ENCODE measurements at regions not wholly inside any gene's neighbourhood (a gene's known extent, or its start where the extent isn't known, plus 50 kb on each side); places are given as distances from the start of the nearest gene placed in this dataset.

DNA sequence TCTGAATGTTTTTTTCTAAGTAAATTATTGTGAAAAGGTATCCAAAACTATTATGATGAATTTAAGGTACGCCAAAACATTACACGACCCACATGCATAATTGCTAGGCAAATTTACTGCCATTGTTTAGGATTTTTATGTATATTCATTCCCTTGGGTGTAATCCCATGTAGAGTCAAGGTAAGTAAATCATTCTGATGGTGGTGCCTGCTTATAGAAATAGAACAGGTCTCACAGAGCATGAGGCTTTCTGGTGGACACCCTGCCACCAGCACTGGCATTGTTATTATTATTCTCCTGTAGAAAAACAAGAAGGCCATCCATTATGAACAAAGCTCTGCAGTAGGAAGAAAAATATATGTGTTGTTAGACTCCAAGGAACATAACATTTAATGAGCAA is 111.7 kb upstream of the ZNF804B start (continued):
- TF ChIP-seq, protein P1, sequence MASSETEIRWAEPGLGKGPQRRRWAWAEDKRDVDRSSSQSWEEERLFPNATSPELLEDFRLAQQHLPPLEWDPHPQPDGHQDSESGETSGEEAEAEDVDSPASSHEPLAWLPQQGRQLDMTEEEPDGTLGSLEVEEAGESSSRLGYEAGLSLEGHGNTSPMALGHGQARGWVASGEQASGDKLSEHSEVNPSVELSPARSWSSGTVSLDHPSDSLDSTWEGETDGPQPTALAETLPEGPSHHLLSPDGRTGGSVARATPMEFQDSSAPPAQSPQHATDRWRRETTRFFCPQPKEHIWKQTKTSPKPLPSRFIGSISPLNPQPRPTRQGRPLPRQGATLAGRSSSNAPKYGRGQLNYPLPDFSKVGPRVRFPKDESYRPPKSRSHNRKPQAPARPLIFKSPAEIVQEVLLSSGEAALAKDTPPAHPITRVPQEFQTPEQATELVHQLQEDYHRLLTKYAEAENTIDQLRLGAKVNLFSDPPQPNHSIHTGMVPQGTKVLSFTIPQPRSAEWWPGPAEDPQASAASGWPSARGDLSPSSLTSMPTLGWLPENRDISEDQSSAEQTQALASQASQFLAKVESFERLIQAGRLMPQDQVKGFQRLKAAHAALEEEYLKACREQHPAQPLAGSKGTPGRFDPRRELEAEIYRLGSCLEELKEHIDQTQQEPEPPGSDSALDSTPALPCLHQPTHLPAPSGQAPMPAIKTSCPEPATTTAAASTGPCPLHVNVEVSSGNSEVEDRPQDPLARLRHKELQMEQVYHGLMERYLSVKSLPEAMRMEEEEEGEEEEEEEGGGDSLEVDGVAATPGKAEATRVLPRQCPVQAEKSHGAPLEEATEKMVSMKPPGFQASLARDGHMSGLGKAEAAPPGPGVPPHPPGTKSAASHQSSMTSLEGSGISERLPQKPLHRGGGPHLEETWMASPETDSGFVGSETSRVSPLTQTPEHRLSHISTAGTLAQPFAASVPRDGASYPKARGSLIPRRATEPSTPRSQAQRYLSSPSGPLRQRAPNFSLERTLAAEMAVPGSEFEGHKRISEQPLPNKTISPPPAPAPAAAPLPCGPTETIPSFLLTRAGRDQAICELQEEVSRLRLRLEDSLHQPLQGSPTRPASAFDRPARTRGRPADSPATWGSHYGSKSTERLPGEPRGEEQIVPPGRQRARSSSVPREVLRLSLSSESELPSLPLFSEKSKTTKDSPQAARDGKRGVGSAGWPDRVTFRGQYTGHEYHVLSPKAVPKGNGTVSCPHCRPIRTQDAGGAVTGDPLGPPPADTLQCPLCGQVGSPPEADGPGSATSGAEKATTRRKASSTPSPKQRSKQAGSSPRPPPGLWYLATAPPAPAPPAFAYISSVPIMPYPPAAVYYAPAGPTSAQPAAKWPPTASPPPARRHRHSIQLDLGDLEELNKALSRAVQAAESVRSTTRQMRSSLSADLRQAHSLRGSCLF (CRISPR knock-in tag; IDR thresholded peaks at IDR 0.05; ENCODE audit: borderline replicate concordance): no peak

DNA sequence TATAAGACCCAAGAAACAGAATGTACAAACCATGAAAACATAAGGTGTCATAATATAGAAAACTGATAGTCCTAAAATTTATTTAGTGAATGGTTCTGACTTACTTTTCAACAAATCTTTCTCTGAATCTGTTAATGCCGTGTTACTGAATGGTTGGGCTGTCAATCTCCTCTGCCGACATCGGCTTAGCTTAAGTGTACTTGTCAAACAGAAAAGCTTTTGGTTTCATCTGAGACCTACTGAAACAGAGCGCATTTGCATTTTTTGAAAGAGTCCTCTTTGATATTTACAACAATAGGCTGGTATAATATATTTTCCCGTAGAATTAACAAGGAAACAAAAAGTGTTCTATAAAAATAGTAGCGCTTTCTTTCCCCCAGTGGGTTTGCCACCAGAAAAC is 120.9 kb upstream of the ZNF804B start:
- H3K4me2 ChIP-seq (ENCODE audit: low read depth, low read length): no peak overlapping the region
- H3K9me3 ChIP-seq (ENCODE audit: low read length): no peaks in the 10 kb centered on the region
- no peaks in the 10 kb centered on the region for H3K79me2 ChIP-seq (ENCODE audit: insufficient read depth, low read length)
- ATAC-seq: no peak
- H3K4me1 ChIP-seq (ENCODE audit: insufficient read depth, low read length): no peaks in the 10 kb centered on the region
- no peaks in the 10 kb centered on the region; a peak in 1 of 5 replicates for H3K27me3 ChIP-seq (ENCODE audit: control insufficient read depth in 1 of 2, insufficient read depth in 2 of 2, low read length in 2 of 2)
- H2AFZ ChIP-seq (ENCODE audit: low read length): no peak overlapping the region
- no peak overlapping the region for H3K27ac ChIP-seq (ENCODE audit: extremely low read length, insufficient read depth, low read length)
- POLR2A ChIA-PET: no interaction called here
- WGBS (ENCODE audit: low lambda C conversion rate): 7% methylated on average over 6 of the region's 6 CpGs
- BruUV-seq (replicated peaks): no TSS peak
- H3K4me3 ChIP-seq (replicated peaks in 1 of 3; ENCODE audit: insufficient read depth in 1 of 3, low read depth in 2 of 3, low read length in 3 of 3): no peak overlapping the region
- in situ Hi-C loops (cut with HindIII; ENCODE audit: extremely low pct_ligation_motif_present, low pct_unique_long_range_greater_than_20kb) (no loop called here), intact Hi-C loops (cut with micrococcal nuclease; ENCODE audit: unreplicated experiment) (no loop called here)
- CTCF ChIA-PET (ENCODE audit: low intra/inter-chr PET ratio, low total read pairs): no interaction called here
- no peak overlapping the region for H3K9ac ChIP-seq (ENCODE audit: insufficient read depth, low read depth, low read length)
- H3K36me3 ChIP-seq (replicated peaks in 1 of 2; ENCODE audit: control insufficient read depth in 1 of 2, insufficient read depth in 2 of 2, low read length in 2 of 2): no peaks in the 10 kb centered on the region
- no peak for FAIRE-seq
- no peaks in the 10 kb centered on the region for H4K20me1 ChIP-seq (ENCODE audit: insufficient read depth, low read length)
- DNase-seq (ENCODE audit: low spot score): no peak
- TF ChIP-seq, protein P2, sequence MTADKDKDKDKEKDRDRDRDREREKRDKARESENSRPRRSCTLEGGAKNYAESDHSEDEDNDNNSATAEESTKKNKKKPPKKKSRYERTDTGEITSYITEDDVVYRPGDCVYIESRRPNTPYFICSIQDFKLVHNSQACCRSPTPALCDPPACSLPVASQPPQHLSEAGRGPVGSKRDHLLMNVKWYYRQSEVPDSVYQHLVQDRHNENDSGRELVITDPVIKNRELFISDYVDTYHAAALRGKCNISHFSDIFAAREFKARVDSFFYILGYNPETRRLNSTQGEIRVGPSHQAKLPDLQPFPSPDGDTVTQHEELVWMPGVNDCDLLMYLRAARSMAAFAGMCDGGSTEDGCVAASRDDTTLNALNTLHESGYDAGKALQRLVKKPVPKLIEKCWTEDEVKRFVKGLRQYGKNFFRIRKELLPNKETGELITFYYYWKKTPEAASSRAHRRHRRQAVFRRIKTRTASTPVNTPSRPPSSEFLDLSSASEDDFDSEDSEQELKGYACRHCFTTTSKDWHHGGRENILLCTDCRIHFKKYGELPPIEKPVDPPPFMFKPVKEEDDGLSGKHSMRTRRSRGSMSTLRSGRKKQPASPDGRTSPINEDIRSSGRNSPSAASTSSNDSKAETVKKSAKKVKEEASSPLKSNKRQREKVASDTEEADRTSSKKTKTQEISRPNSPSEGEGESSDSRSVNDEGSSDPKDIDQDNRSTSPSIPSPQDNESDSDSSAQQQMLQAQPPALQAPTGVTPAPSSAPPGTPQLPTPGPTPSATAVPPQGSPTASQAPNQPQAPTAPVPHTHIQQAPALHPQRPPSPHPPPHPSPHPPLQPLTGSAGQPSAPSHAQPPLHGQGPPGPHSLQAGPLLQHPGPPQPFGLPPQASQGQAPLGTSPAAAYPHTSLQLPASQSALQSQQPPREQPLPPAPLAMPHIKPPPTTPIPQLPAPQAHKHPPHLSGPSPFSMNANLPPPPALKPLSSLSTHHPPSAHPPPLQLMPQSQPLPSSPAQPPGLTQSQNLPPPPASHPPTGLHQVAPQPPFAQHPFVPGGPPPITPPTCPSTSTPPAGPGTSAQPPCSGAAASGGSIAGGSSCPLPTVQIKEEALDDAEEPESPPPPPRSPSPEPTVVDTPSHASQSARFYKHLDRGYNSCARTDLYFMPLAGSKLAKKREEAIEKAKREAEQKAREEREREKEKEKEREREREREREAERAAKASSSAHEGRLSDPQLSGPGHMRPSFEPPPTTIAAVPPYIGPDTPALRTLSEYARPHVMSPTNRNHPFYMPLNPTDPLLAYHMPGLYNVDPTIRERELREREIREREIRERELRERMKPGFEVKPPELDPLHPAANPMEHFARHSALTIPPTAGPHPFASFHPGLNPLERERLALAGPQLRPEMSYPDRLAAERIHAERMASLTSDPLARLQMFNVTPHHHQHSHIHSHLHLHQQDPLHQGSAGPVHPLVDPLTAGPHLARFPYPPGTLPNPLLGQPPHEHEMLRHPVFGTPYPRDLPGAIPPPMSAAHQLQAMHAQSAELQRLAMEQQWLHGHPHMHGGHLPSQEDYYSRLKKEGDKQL (CRISPR knock-in tag; IDR thresholded peaks at IDR 0.05; ENCODE audit: low read depth): no peak
- TF ChIP-seq SATB2 (CRISPR knock-in tag; IDR thresholded peaks at IDR 0.05) (no peak), ZNF577 (CRISPR knock-in tag; IDR thresholded peaks at IDR 0.05; ENCODE audit: borderline replicate concordance, low read depth) (no peak), ZNF547 (CRISPR knock-in tag; IDR thresholded peaks at IDR 0.05) (no peak), KDM4B (CRISPR knock-in tag; IDR thresholded peaks at IDR 0.05) (no peak), POLR2AphosphoS5 (IDR thresholded peaks at IDR 0.05; ENCODE audit: low read depth, low read length) (no peak)
- TF ChIP-seq, protein P3, sequence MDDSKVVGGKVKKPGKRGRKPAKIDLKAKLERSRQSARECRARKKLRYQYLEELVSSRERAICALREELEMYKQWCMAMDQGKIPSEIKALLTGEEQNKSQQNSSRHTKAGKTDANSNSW (CRISPR knock-in tag; IDR thresholded peaks at IDR 0.05; ENCODE audit: borderline replicate concordance): no peak
- TF ChIP-seq, protein P4, sequence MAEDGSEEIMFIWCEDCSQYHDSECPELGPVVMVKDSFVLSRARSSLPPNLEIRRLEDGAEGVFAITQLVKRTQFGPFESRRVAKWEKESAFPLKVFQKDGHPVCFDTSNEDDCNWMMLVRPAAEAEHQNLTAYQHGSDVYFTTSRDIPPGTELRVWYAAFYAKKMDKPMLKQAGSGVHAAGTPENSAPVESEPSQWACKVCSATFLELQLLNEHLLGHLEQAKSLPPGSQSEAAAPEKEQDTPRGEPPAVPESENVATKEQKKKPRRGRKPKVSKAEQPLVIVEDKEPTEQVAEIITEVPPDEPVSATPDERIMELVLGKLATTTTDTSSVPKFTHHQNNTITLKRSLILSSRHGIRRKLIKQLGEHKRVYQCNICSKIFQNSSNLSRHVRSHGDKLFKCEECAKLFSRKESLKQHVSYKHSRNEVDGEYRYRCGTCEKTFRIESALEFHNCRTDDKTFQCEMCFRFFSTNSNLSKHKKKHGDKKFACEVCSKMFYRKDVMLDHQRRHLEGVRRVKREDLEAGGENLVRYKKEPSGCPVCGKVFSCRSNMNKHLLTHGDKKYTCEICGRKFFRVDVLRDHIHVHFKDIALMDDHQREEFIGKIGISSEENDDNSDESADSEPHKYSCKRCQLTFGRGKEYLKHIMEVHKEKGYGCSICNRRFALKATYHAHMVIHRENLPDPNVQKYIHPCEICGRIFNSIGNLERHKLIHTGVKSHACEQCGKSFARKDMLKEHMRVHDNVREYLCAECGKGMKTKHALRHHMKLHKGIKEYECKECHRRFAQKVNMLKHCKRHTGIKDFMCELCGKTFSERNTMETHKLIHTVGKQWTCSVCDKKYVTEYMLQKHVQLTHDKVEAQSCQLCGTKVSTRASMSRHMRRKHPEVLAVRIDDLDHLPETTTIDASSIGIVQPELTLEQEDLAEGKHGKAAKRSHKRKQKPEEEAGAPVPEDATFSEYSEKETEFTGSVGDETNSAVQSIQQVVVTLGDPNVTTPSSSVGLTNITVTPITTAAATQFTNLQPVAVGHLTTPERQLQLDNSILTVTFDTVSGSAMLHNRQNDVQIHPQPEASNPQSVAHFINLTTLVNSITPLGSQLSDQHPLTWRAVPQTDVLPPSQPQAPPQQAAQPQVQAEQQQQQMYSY (CRISPR knock-in tag; IDR thresholded peaks at IDR 0.05): no peak
